Brain microvascular endothelial cell (primary cell): ENCODE measurements at regions not wholly inside any gene's neighbourhood (a gene's known extent, or its start where the extent isn't known, plus 50 kb on each side); places are given as distances from the start of the nearest gene placed in this dataset.

Experiments used
- DNase-seq: peaks from one replicate; pipeline ENCODE4 v3.0.0-alpha.2; 2020
- H3K27ac ChIP-seq: fragments of 250-450 bp; sonication (Bioruptor Pico); 2 replicates; pipeline ENCODE4 v1.5.1; 2020; ENCODE audit warnings: mild to moderate bottlenecking, moderate library complexity
- H3K27me3 ChIP-seq: fragments of 250-450 bp; sonication (Bioruptor Pico); replicated peaks from 2 replicates; pipeline ENCODE4 v1.5.1; 2020; ENCODE audit warnings: mild to moderate bottlenecking
- H3K36me3 ChIP-seq: fragments of 250-450 bp; sonication (Bioruptor Pico); replicated peaks from 2 replicates; pipeline ENCODE4 v1.5.1; 2020; ENCODE audit warnings: mild to moderate bottlenecking
- H3K4me3 ChIP-seq: 2 replicates; pipeline ENCODE4 v1.5.1; 2011; ENCODE audit warnings: low read depth, mild to moderate bottlenecking, control low read depth, low read length, moderate library complexity
- in situ Hi-C: cut with HindIII; loops from 2 replicates; pipeline ENCODE4 v1.10.0; 2017; ENCODE audit warnings: low sequenced_read_pairs, low pct_ligation_motif_present
- TF ChIP-seq, protein P1 (sequence below): IDR thresholded peaks from 2 replicates; pipeline ENCODE4 v1.5.1; 2011; ENCODE audit warnings: low read depth, mild to moderate bottlenecking, moderate library complexity, low read length, control low read depth, inconsistent platforms; ENCODE audit errors: missing control alignments

DNA sequence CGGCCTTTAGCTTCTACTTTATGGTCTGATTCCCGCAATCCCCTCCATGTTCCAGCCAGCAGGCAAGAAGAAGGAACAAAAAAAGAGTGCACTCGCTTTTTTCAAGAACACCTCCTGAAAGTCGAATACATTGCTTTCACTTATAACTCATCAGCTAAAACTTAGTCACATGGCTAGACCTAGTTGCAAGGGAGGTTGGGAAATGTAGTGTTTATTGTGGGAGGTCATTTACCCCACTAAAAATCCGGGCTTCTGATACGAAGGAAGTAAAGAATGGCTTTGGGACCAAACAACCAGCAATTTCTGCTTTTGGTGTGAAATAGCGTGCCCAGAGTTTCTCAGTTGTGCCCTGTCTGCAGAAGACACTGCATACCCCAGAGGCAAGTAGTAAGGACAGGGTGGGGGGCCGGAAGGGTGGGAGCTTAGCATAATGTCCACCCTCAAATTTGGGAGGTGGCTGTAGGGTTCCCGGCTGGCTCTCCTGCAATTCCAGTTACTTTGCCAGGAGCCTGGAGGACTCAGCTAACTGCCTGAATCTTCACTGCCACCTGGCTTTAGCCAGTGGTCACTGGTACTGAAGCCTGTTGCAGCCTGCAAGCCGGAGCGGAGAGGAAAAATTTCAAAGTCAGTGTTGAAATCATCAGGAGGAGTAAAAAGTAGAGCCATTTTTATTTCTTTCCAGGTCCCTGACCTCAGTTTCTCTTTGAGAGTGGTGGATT, 57.7 kb upstream of the F3 start:
- in situ Hi-C loops: no loop called here
- TF ChIP-seq, protein P1, sequence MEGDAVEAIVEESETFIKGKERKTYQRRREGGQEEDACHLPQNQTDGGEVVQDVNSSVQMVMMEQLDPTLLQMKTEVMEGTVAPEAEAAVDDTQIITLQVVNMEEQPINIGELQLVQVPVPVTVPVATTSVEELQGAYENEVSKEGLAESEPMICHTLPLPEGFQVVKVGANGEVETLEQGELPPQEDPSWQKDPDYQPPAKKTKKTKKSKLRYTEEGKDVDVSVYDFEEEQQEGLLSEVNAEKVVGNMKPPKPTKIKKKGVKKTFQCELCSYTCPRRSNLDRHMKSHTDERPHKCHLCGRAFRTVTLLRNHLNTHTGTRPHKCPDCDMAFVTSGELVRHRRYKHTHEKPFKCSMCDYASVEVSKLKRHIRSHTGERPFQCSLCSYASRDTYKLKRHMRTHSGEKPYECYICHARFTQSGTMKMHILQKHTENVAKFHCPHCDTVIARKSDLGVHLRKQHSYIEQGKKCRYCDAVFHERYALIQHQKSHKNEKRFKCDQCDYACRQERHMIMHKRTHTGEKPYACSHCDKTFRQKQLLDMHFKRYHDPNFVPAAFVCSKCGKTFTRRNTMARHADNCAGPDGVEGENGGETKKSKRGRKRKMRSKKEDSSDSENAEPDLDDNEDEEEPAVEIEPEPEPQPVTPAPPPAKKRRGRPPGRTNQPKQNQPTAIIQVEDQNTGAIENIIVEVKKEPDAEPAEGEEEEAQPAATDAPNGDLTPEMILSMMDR: peak; percentile 72
- Histone ChIP-seq H3K4me3 (no peak overlapping the region), H3K27ac (no peak overlapping the region), H3K27me3 (no peaks in the 10 kb centered on the region), H3K36me3 (no peaks in the 10 kb centered on the region)
- DNase-seq: no peak

DNA sequence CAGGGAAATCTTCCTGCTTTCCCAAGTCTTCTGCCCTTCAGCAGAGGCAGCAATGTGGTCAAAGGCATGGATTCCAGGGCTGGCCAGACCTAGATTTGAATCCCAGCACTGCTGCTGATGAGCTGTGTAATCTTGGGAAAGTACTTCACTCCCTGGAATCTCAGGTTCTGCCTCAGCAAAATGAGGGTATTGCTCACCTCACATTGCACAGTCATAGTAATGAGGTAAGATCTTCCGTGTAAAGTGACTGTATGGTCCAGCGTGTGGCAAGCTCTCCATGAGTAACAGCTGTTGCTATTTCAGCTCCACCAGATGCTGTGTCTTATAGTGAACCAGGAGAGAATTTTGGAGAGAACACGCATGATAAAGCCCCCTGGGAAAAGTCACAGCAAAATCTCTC, 56.1 kb upstream of the F3 start:
- Histone ChIP-seq H3K27me3 (no peaks in the 10 kb centered on the region), H3K27ac (no peak overlapping the region), H3K4me3 (no peak overlapping the region), H3K36me3 (no peaks in the 10 kb centered on the region)
- in situ Hi-C loops: no loop called here
- DNase-seq: peak; percentile 44
- TF ChIP-seq, protein P1: no peak

DNA sequence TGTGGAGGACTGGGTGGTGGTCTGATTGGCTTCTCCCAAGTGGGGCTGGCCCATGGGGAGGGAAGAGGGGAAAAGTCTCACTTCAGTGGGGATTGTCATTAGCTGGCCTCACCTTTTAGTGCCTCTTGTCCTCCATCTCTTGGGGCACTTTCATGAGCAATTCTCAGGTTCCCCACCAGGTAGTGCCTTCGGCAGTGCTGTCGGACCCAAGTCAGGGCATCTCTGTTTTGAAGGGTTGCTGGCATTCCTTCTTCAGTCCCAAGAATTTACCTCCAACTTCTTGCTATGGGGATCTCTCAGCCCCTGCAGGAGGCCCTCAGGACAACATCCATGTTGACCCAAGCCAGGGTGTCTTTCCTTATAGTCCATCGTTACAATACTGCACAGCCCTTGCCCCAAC, 54.7 kb upstream of the F3 start:
- no peak for DNase-seq
- Histone ChIP-seq H3K36me3 (no peaks in the 10 kb centered on the region), H3K4me3 (no peak overlapping the region), H3K27me3 (no peaks in the 10 kb centered on the region), H3K27ac (no peak overlapping the region)
- in situ Hi-C loops: no loop called here
- TF ChIP-seq, protein P1: no peak

DNA sequence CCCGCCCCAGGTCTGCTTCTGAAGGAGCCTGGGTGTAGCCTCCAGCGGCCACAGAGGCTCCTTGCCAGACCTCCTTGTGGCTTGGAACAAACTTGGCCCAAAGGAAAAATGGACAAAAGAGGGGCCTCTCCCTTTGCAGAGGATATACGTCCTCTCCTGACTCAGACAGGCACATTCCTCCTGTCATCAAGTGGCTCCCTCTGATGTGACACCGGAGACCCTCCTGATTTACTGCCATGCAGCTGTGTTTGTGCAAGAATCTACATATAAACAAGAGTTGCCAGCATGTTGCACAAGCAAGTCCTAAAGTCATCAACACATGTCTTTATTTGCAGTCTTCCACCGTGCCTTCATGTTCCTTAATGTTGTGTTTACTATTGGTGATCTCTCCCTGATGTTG, 54.1 kb upstream of the F3 start:
- Histone ChIP-seq H3K27ac (no peak overlapping the region), H3K4me3 (no peak overlapping the region), H3K27me3 (no peaks in the 10 kb centered on the region), H3K36me3 (no peaks in the 10 kb centered on the region)
- TF ChIP-seq, protein P1: no peak
- DNase-seq: no peak
- in situ Hi-C loops: no loop called here

DNA sequence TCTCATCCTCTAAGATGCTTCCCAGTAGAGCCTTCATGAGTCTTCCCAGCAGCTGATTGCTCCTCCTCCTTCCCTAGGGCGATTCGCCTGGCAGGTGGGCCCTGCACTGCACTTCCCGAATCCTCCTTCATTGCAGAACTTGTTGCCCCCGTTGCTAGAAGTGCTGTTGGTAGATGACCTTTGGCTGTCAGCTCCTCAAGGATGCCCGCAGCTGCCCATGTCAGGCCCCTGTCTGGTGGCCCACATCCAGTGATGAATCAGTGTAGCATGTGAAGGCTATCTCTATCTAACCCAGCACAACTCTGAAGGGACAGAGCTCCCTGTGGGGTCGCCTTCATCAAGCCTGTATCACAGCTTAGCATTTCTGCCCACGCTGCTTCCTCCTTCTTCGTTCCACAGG, 52.1 kb upstream of the F3 start:
- in situ Hi-C loops: no loop called here
- TF ChIP-seq, protein P1: no peak
- Histone ChIP-seq H3K36me3 (no peaks in the 10 kb centered on the region), H3K4me3 (no peak overlapping the region), H3K27me3 (no peaks in the 10 kb centered on the region), H3K27ac (no peak overlapping the region)
- DNase-seq: no peak

DNA sequence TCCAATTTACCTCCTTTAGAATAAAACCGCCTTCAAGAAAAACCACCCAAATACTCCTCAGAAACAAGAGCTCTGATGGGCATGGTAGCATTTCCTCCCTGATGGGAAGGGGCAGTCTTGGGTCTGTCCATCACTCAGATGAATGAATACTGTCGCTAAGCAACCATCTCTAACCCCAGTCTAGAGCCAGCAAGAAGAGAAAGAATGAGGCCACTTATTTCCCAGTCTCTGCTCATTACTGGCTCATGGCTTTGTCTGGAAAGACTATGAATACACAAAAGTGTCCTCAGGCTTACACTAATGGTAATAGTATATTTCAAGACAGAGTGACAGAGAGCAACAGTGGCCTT, 51.0 kb upstream of the F3 start:
- Histone ChIP-seq H3K27me3 (no peaks in the 10 kb centered on the region), H3K27ac (no peak overlapping the region), H3K4me3 (no peak overlapping the region), H3K36me3 (no peaks in the 10 kb centered on the region)
- TF ChIP-seq, protein P1: no peak
- no peak for DNase-seq
- in situ Hi-C loops: no loop called here
